ENCODE measurements at regions not wholly inside any gene's neighbourhood (a gene's known extent, or its start where the extent isn't known, plus 50 kb on each side); places are given as distances from the start of the nearest gene placed in this dataset.

DNA sequence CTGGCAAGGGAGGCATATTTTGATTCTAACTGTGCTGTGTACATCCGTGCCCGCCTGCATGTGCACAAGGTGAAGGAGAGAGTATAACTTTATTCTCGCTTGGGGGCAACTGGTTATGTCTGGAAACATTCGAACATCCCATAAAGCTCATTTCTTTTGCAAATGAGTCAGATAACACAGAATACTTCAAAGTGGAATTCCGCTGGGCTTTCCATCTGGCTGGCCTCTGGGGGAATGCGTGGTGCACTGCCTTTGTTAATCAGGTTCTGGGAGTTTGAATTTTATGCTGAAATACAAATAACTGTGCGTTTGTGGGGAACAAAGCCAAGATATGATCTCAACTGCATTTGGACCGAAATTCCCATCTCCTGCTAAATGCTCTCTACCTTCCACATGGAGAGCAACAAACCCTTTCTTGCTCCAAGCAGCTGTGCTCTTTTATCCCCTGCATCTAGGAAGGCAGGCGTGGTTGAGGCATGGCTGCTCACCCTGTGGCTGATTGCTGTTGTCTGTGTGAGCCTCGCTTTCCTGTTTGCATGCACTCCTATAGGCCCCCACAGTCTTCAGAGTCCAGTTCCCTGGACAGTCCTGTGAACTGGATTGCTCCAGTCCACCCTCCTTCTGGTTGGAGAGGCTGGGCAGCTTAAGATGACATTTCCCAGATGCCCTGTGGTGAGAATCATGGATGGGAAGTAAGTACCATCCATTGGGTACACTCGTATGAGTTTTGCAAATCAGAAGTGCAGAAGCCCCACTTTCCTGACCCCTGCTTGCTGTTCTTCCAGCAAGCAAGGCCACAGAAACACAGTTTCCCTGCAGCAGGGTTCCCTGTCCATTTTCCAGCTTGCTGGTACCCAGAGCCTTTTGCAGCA lies 82.9 kb upstream of the ALDH1B1 start:
- H3K27me3 ChIP-seq (replicated peaks in 1 of 7) = peaks cover 0 to 34% (median 0%) of the 10 kb centered on the region in 7 donors
- no peak overlapping the region for H3K27ac ChIP-seq
- DNase-seq = no peak
- 72 to 79% (median 73%) methylated on average over 10 to 11 of the region's 11 CpGs for WGBS, 5 donors
- H3K36me3 ChIP-seq = no peaks in the 10 kb centered on the region
- no peak for TF ChIP-seq POLR2A (IDR thresholded peaks at IDR 0.05)
- no peak overlapping the region for H3K4me3 ChIP-seq
- intact Hi-C loops (cut with DNase I; ENCODE audit: low total_unique reads) = no loop called here
- no peaks in the 10 kb centered on the region for H3K4me1 ChIP-seq
- no peaks in the 10 kb centered on the region for H3K9me3 ChIP-seq

DNA sequence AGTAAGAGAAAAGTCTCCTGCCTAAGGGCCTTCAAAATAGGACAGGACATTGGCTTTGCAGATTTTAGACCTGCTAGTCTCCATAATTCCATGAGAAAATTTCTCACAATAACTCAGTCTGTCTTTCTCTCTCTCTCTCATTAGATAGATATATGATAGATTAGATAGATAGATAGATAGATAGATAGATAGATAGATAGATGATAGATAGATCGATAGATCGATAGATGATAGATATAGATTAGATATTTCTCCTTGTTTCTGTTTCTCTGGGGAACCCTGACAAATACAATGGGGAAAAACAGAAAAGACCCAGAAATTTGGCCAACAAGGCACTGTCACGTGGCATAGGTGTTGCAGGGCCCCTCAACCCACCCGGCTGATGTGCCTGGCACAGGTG lies 84.4 kb upstream of the ALDH1B1 start:
- H3K36me3 ChIP-seq = no peaks in the 10 kb centered on the region
- TF ChIP-seq POLR2A (IDR thresholded peaks at IDR 0.05) (no peak), POLR2AphosphoS5 (IDR thresholded peaks at IDR 0.05) (no peak)
- TF ChIP-seq, protein P1, sequence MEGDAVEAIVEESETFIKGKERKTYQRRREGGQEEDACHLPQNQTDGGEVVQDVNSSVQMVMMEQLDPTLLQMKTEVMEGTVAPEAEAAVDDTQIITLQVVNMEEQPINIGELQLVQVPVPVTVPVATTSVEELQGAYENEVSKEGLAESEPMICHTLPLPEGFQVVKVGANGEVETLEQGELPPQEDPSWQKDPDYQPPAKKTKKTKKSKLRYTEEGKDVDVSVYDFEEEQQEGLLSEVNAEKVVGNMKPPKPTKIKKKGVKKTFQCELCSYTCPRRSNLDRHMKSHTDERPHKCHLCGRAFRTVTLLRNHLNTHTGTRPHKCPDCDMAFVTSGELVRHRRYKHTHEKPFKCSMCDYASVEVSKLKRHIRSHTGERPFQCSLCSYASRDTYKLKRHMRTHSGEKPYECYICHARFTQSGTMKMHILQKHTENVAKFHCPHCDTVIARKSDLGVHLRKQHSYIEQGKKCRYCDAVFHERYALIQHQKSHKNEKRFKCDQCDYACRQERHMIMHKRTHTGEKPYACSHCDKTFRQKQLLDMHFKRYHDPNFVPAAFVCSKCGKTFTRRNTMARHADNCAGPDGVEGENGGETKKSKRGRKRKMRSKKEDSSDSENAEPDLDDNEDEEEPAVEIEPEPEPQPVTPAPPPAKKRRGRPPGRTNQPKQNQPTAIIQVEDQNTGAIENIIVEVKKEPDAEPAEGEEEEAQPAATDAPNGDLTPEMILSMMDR (IDR thresholded peaks at IDR 0.05 in 8 of 11, conservative IDR thresholded peaks at IDR 0.05 in 3 of 11) = no peak
- DNase-seq = no peak
- 85 to 94% (median 90%) methylated on average over 4 of the region's 4 CpGs for WGBS, 5 donors
- H3K27me3 ChIP-seq (replicated peaks in 1 of 7) = peaks cover 0 to 34% (median 0%) of the 10 kb centered on the region in 7 donors
- H3K27ac ChIP-seq = no peak overlapping the region
- H3K4me1 ChIP-seq = no peaks in the 10 kb centered on the region
- intact Hi-C loops (cut with DNase I; ENCODE audit: low total_unique reads) = no loop called here
- H3K9me3 ChIP-seq = no peaks in the 10 kb centered on the region
- no peak overlapping the region for H3K4me3 ChIP-seq

DNA sequence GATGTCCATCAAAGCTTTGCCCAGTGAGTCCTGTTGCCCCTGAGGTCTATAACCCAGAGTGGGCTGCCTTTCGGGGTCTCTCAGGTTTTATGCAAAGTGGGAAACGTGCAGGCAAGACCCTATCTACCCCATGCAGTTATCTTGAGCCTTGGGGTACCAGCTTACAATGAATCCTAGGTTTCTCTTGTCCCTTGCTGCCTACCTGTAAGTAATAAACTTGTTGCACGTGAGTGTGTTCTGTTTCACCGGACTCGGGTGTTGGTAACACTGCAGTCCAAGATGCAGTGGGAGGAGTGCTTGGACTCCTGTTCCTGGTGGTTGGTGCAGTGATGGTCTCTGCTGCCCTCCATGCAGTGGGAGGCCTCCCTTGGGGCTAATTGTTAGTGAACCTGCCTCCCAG lies 85.6 kb upstream of the ALDH1B1 start:
- no peak for TF ChIP-seq POLR2AphosphoS5 (IDR thresholded peaks at IDR 0.05)
- no peak for TF ChIP-seq POLR2A (IDR thresholded peaks at IDR 0.05)
- Histone ChIP-seq H3K4me1 (no peaks in the 10 kb centered on the region), H3K9me3 (no peaks in the 10 kb centered on the region), H3K4me3 (no peak overlapping the region), H3K27me3 (replicated peaks in 1 of 7) (peaks cover 0 to 22% (median 0%) of the 10 kb centered on the region in 7 donors), H3K36me3 (no peaks in the 10 kb centered on the region), H3K27ac (no peak overlapping the region)
- no peak for DNase-seq
- 80 to 92% (median 84%) methylated on average over 1 to 5 of the region's 5 CpGs for WGBS, 5 donors
- intact Hi-C loops (cut with DNase I; ENCODE audit: low total_unique reads) = no loop called here

GRCh38 chr9:38305582-38305981 lies 86.9 kb upstream of the ALDH1B1 start:
- Histone ChIP-seq H3K4me3 (no peak overlapping the region), H3K36me3 (no peaks in the 10 kb centered on the region), H3K27me3 (replicated peaks in 1 of 7) (peaks cover 0 to 12% (median 0%) of the 10 kb centered on the region in 7 donors), H3K27ac (no peak overlapping the region), H3K4me1 (no peaks in the 10 kb centered on the region), H3K9me3 (no peaks in the 10 kb centered on the region)
- no peak for DNase-seq
- intact Hi-C loops (cut with DNase I; ENCODE audit: low total_unique reads) = no loop called here
- TF ChIP-seq POLR2A (IDR thresholded peaks at IDR 0.05) = no peak
- TF ChIP-seq POLR2AphosphoS5 (IDR thresholded peaks at IDR 0.05) = no peak
- TF ChIP-seq, protein P1 (IDR thresholded peaks at IDR 0.05 in 8 of 11, conservative IDR thresholded peaks at IDR 0.05 in 3 of 11) = no peak
- WGBS, 5 donors = 91 to 98% (median 96%) methylated on average over 1 of the region's 1 CpG

GRCh38 chr9:38301376-38302106 lies 91.0 kb upstream of the ALDH1B1 start:
- TF ChIP-seq, protein P1 (IDR thresholded peaks at IDR 0.05 in 8 of 11, conservative IDR thresholded peaks at IDR 0.05 in 3 of 11) = no peak
- TF ChIP-seq POLR2A (IDR thresholded peaks at IDR 0.05) (no peak), POLR2AphosphoS5 (IDR thresholded peaks at IDR 0.05) (no peak)
- Histone ChIP-seq H3K4me1 (no peaks in the 10 kb centered on the region), H3K36me3 (no peaks in the 10 kb centered on the region), H3K9me3 (no peaks in the 10 kb centered on the region), H3K27me3 (replicated peaks in 1 of 7) (no peaks in the 10 kb centered on the region), H3K4me3 (no peak overlapping the region), H3K27ac (no peak overlapping the region)
- intact Hi-C loops (cut with DNase I; ENCODE audit: low total_unique reads) = no loop called here
- 85 to 92% (median 90%) methylated on average over 7 of the region's 7 CpGs for WGBS, 5 donors
- no peak for DNase-seq

All from spleen (tissue), 11 donors.